ENCODE measurements at regions not wholly inside any gene's neighbourhood (a gene's known extent, or its start where the extent isn't known, plus 50 kb on each side); places are given as distances from the start of the nearest gene placed in this dataset.
"Not testable (repeated sequence)": the region's sequence is repeated elsewhere in the genome, so short reads cannot be mapped to it uniquely, and the experiment has no call there.

DNA sequence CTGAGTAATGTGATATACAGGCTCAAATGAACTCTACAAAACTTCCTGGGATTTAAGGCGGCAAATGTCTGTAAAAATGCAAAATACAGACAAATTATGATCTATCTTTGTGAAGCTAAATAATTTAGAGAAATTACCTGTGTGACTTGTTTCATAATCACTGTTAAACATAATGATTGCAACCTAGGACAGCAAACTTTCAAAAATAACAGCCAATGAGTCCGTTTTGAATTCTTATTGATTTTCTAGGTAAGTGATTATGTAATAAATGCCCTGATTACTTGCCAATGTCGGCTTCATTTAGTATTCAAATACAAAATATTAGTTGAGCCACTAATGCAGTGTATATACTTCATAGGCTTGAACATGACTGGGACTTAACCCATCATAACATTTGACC is 238.2 kb upstream of the DAB2 start:
- no peak for DNase-seq

DNA sequence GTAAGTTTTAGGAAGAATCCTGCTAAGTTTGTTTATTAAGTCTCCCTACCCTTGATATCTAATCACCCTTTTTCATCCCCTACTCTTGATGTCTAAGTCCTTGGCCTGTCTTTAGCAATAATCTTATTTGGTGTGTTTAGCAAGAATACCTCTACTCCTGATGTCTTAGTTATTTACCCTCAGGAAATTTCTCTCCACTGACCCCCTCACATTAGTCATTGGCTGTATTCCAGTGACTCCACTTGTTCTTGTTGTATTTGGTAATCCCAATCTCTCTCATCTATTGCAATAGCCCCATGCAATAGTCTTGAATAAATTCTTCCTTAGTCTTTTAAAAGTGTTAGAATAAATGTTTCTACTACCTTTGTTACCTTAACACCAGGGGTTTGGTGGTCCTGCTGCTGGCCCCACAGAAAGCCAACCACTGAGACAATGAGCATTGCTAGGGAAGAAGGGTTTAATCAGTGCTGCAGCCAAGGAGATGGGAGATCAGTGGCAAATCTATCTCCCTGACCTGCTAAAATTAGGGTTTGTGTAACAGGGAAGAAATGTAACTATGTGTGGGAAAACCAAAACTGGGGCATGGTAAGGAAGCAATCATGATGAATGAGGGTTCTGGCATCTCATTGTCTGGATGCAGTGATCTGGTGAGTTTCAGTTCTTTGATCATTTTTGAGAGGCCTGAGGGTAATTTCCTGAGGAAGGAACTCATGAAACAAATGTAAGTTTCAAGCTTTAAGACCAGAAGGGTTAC is 236.4 kb upstream of the DAB2 start:
- no peak for DNase-seq

GRCh38 chr5:39660020-39660419 is 235.2 kb upstream of the DAB2 start:
- DNase-seq = no peak

GRCh38 chr5:39658866-39659265 is 234.1 kb upstream of the DAB2 start:
- DNase-seq = no peak

DNA sequence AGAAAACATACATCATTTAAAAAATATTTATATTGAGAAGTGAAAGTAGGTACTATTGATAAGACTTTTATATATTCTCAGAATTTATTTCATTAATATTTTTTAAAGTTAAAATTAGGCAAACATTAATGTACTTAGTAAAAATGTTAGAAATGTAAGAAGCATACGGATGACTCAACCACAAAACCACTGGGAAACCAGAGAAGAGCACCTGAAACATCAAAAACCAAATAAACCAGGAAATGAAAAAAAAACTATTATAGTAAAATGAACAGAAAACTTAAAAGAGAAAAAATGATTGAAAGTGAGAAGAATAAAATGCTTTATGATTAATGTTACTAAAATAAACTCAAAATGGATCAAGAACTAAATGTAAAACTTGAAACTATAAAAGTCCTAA is 233.2 kb upstream of the DAB2 start:
- no peak for DNase-seq

DNA sequence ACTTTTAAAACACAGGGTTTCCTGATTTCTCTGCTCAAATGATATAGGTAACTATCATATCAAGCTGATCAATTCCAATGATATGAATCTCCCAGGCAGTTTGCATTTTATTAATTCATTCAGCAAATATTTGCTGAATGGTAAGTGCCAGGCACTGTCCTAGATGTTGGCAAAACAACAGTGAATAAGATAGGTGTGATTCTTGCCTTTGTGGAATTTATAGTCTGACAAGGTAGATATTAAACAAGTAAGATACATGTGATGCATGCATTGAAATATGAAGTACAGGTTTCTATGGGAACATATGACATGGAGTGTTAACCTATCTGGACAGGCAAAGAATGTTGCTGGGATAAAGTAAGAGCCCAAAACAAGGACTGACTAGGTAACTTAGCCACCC is 231.8 kb upstream of the DAB2 start:
- no peak for DNase-seq

GRCh38 chr5:39654715-39655114 is 229.9 kb upstream of the DAB2 start:
- no peak for DNase-seq

DNA sequence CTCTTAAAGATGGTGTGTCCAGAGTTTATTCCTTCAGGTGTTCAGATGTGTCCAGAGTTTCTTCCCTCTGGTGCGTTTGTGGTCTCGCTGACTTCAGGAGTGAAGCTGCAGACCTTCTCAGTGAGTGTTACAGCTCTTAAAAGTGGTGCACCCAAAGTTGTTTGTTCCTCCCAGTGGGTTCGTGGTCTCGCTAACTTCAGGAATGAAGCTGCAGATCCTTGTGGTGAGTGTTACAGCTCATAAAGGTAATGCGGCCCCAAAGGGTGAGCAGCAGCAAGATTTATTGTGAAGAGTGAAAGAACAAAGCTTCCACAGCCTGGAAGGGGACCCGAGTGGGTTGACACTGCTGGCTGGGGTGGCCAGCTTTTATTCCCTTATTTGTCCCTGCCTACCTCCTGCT is 227.7 kb upstream of the DAB2 start:
- DNase-seq = not testable (repeated sequence)

DNA sequence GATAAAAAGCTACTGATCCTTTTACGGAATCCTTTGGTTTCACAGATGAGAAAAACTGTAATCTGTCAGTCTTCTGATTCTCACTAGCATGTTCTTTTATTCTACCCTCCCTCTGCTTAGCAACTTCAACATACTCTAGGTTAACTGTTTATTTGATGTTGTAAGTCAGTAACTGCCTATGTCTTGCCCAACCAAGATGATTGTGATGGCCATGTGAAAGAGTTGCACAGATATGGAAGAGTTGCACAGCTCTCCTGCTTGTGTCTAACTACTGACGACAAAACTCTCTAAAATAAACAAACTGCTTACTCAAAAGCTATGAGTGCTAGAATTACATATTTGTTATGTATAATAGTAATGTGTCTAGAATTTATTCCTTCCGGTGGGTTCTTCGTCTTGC is 227.3 kb upstream of the DAB2 start:
- DNase-seq = no peak

GRCh38 chr5:39650008-39650762 is 225.4 kb upstream of the DAB2 start:
- no peak for DNase-seq

DNA sequence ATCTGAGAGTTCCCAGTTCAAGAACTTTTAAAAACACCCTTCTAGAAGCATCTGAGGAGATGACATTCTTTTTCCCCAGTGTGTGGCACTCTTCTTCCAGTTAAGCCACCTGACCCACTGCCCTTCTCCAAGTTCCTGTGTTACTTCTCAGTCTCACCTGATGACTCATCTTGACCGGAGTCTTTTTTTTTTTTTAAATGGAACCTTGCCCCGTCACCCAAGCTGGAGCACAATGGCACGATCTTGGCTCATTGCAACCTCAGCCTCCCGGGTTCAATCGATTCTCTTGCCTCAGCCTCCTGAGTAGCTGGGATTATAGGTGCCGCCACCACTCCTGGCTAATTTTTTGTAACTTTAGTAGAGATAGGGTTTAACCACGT is 224.1 kb upstream of the DAB2 start:
- no peak for DNase-seq

DNA sequence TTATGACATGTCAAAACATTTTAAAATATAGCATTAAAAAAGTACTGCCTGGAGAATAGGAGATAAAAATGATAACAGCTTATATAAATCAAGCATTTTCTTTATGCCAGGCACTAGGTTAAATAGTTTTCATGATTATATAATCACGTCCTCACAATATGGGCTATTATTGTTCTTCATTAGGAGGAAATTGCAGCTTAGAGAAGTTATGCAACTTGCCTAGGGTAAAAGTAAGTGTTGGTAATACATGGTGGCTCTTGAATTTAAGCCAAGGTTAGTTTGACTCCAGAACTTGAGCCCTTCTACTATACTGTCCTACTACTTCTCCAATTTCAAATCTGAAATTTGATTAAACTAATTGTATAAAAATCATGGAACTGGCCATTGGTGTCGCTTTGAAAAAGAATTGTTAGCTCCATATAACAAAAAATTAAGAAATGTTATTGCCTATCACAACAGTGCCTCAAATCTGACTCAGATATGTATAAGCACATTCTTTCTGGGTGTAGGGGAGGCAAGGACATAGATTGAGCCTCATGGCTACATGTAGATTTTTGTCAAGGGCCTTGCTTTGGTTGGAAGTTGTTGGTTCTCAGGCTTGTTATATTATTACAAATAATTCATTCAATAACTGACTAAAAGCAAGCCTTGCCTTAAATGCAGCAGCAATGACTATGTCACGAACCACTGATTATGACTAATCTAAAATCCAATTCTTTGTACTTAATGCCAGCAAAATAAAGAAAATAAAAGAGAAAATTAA is 223.5 kb upstream of the DAB2 start:
- no peak for DNase-seq

- no peak for DNase-seq
These were observed 215.8 kb upstream of the DAB2 start for GRCh38 chr5:39640552-39640951.

- DNase-seq = no peak
These were observed 214.9 kb upstream of the DAB2 start for GRCh38 chr5:39639618-39640089.

DNA sequence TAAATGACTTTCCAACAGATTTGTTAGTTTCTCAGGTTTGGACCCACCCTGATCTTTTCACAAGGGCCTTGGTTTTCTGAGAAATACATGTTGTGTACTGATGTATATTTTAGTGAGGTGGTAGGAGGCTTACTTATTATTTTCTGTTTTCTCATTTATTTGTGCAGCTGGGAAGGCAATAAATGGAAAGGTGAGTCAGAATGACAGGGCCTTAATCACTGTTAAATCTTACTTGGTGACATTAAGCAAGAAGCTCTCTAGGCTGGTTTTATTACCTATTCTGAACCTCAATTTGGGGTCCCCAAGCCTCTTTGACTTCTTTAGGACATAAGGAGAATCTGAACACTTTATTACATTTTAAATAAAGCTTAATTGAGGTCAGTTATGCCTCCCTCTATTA is 214.0 kb upstream of the DAB2 start:
- no peak for DNase-seq

GRCh38 chr5:39633057-39633456 is 208.3 kb upstream of the DAB2 start:
- DNase-seq = no peak

- no peak for DNase-seq
These were observed 207.2 kb upstream of the DAB2 start for GRCh38 chr5:39631958-39632357.

DNA sequence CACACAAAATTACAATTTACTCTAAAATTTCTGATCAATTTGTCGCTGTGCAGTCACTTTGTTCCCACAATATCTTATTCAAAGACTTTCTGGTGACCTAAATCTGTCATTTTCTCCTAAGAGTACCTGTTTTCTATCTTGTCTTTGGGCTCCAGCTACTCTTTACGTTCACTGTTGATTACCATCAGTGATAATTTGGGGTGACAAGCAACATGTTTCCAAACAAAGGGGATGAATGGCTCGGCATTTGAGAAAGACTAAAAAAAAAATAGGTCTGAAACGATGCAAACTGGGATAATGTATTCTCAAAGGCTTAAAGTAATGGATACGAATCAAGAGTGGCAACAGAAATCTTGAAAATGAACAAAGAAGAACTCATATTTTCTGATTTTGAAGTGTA is 205.2 kb upstream of the DAB2 start:
- no peak for DNase-seq

DNA sequence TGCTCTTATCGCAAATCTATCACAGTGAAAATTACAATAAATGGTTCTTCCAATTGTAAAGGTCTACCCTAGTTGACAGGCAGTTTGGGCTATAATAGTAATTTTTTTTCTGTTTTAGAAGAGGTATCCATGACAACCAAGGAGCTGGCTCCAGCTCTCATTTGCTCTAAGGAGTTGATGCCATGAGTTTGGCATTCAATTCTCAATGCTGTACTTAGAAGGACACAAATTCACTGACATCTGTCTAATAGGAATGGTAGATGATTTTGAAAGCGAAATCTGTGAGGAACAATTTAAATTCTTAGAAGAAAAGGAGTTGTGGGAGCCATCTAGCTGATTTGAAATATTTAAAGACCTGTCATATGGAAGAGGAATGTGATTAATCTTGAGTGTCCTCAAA is 203.6 kb upstream of the DAB2 start:
- DNase-seq = no peak

GRCh38 chr5:39624890-39625289 is 200.1 kb upstream of the DAB2 start:
- DNase-seq = no peak

DNA sequence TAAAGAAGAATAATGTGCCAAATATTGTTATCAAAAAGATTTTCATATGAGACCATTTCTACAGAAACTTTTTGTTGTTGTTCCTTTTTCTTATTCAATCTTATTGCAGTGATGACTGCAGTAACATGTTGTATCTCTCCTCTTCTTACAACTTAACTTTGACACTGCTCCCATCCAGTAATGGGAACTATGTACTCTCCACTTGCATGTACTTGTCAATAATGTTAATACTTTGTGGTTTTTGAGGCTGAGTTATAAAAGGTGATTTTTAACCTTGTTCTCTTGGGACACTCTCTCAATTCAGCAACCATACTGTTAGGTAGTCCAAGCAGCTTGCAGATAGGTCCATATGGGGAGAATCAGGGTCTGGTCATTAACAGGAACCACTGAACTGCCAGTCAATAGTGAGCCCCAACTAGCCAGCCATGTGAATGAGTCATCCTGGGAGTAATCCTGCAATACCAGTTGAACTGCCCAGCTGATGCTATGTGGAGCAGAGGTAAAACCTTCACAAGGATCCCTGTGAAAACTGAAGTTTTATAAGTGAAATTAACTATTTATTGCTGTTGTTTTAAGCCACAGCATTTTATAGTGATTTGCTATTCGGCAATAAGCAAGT is 199.6 kb upstream of the DAB2 start:
- DNase-seq = no peak
